ENCODE measurements at regions not wholly inside any gene's neighbourhood (a gene's known extent, or its start where the extent isn't known, plus 50 kb on each side); places are given as distances from the start of the nearest gene placed in this dataset.
"Not testable (repeated sequence)": the region's sequence is repeated elsewhere in the genome, so short reads cannot be mapped to it uniquely, and the experiment has no call there.

DNA sequence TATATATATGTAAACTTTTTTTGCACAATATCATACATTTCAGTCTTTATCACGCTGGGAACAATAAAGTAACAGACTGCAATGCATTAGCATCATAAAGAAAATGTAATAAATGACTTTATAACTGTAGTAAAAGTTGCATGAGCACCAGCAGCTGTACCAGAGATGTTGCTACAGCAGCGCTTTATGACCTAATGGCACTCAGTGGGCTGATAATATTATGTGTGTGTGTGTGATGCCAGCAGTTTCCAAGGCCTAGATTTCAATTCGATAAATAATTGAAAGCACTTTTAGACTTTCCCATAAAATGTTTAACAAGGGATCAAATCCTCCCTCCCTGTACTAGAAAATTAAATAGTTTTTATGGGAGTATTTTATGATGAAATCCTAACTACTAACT is 367.6 kb upstream of the AGA start:
- DNase-seq: no peak

GRCh38 chr4:177810220-177810619 is 368.0 kb upstream of the AGA start:
- DNase-seq: no peak

GRCh38 chr4:177818392-177818791 is 376.2 kb upstream of the AGA start:
- not testable (repeated sequence) for DNase-seq

GRCh38 chr4:177826973-177827372 is 384.7 kb upstream of the AGA start:
- no peak for DNase-seq

DNA sequence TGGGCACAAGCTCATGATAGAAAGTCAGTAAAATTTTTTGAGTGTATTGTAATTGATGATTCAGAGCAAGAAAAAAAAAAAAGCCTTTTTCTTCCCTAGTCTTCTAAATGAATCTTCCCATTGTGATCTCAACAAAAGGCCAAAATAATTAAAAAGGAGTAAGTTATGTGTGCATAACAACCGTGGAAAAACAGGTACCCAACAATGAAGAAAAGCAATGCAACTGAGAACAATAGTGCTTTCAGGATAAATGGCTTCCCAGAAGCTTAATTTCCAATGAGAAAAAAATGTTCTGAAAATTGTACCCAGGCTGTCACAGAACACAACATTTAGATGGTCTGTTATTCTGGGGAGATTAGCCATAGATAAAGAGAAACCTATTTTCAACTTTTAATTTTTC is 399.0 kb upstream of the AGA start:
- no peak for DNase-seq

DNA sequence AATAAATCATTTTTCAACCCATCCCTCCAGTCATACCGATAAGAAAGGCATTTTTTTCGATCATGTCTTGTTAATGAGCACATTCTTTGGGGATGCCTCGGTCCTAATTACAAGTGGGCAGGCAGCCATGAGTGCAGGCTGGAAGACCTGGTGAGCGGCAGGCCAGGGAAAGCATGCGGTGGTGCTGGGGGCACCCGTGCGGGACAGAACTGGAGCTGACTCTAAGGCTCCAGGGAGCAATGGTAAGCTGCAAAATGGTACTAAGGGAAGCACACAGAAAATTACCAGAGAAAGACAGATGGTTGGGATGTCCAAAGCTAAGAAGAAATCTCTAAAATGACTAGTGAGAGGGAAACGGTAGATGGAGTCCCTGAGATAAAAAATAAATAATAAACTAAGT is 411.0 kb upstream of the AGA start:
- no peak for DNase-seq

- no peak for DNase-seq
Measured at GRCh38 chr4:177855507-177856197, 413.4 kb upstream of the AGA start.

DNA sequence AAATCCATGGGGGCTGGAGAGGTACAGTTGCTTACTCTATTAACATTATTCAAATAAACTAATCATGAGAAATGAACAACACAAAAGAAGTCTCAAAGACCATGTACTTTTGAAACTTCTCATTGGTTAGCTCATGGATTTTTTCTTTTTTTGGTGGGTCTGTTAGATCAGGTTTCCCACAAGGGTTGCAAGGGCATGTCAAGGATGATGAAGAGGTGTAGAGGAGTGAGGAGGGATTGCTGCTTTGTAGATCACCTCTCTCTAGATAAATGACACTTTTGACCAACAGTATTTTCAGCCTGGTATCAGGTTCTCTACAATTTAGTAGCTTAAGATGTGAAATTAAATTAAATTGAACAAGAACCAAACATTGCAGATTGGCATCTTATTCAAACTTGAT is 417.9 kb upstream of the AGA start:
- DNase-seq: no peak

GRCh38 chr4:177861551-177862094 is 419.4 kb upstream of the AGA start:
- no peak for DNase-seq

GRCh38 chr4:177862541-177863176 is 420.4 kb upstream of the AGA start:
- no peak for DNase-seq

- DNase-seq: no peak
Measured at GRCh38 chr4:177879851-177880250, 437.6 kb upstream of the AGA start.

DNA sequence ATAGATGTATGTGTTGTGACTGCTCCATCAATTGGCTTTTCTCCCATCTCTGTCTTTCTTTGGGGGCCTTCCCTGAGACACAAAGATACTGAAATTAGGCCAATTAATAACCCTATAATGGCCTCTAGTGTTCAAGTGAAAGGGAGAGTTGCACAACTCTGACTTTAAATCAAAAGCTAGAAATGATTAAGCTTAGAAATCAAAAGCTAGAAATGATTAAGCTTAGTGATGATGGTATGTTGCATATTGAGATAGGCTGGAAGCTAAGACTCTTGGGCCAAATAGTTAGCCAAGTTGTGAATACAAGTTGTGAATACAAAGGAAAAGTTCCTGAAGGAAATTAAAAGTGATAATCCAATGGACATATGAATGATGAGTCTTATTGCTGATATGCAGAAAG is 452.9 kb upstream of the AGA start:
- no peak for DNase-seq

DNA sequence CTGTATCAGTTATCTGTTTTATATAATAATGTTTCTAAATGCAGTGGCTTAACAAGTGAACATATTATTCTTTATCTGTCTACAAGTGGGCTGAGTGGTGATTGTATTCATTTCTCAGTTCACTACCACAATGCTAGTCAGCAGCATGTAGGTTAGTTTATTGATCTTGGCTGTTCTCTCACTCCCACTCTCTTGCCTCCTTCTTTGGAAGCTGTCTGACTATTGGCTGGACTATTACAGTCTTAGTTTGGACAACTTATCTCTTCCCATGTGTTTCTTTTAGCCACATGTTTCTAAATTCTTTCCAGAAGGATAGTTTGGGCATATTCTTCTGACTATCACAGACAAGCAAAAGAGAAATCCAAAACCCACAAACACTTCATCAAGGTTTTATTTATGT is 459.5 kb upstream of the AGA start:
- DNase-seq: no peak

DNA sequence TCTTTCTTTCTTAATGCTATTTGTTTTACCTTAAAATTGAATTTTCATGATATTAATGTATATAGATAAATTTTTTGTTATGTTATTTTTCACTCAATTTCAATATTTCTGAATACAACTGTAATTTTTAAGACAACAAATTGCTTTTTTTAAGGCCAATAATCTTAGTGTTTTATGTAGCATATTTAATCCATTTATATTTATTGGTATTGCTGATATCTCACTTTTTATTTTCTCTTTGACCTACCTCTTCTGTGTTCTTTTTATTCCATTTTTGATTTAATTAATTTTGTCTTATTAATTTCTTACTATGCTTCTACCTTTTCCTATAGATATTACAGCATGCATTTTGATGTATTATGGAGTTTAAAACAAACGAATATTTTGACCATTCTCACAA is 460.1 kb upstream of the AGA start:
- DNase-seq: no peak

GRCh38 chr4:177907736-177908424 is 465.6 kb upstream of the AGA start:
- DNase-seq: no peak

DNA sequence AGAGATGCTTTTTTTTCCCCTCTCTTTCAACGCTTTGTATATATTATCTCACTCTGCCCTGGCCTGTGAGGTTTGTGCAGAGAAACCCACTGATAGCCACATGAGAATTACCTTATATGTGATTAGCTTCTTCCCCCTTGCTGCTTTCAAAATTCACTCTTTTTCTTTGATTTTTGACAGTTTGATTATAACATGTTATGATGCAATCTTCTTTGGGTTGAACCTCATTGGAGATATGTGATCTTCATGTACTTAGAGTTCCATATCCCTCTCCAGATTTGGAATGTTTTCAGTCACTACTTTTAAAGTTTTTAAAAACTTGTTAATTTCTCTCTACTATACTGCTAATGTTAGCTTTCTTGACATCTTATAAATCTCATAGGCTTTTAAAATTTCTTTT is 479.5 kb upstream of the AGA start:
- no peak for DNase-seq

DNA sequence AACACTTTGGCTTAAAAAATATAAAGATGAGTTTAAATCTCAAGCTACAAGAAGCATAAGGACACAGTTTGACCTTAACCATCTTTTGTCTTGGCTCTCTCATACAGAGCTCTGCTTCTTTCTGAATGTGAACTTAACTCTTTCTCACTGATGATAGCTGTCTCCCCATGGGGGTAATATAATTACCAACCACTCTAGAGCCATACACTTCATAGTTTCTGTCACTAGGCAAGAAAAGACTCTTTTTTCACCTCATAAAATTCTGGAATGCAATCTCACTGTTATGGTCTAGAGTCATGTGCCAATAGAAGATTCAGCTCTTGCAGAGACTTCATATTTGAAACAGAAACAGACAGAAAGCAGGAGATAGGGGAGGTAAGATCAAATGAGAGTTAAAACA is 481.7 kb upstream of the AGA start:
- DNase-seq: no peak

GRCh38 chr4:177937041-177937440 is 494.8 kb upstream of the AGA start:
- DNase-seq: no peak

DNA sequence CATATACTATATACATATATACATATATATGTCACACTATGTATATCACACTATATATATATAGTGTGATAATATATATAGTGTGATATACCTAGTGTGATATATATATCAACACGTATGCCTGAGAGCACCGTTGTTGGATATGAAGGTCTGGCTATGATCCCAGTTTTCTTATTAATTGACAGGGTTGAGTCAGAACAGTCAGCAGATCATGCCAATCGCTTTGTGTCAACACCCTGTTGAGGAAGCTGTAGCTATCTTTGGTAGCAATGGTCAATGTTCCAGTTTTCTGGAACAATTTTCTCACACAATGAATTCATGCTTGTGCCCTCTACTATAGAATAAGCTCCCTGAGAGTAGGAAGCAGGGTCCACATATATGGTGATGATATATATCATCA is 496.0 kb upstream of the AGA start:
- DNase-seq: no peak

- no peak for DNase-seq
Measured at GRCh38 chr4:177945268-177945667, 503.0 kb upstream of the AGA start.

GRCh38 chr4:177947607-177948006 is 505.4 kb upstream of the AGA start:
- DNase-seq: no peak

GRCh38 chr4:177948853-177949252 is 506.6 kb upstream of the AGA start:
- DNase-seq: no peak

- DNase-seq: no peak
Measured at GRCh38 chr4:177951026-177951425, 508.8 kb upstream of the AGA start.

DNA sequence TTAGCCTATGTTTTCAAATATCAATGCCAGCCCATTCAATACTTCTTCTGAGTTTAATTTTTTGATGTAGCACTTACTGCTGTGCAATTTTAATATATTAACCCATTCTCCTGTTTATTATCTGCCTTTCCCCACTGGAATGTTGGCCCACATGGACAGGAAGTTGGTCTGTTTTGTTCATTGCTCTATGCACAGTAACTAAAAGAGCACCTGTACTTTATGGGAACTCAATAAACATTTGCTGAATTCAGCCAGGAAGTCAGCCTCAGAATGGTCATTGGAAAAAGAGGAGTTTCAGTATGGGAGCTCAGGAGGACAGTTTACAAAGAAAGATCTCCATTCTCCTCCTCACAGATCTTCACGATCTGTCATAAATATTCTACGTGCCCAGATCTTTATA is 510.5 kb upstream of the AGA start:
- no peak for DNase-seq
